ENCODE measurements at regions not wholly inside any gene's neighbourhood (a gene's known extent, or its start where the extent isn't known, plus 50 kb on each side); places are given as distances from the start of the nearest gene placed in this dataset.

DNA sequence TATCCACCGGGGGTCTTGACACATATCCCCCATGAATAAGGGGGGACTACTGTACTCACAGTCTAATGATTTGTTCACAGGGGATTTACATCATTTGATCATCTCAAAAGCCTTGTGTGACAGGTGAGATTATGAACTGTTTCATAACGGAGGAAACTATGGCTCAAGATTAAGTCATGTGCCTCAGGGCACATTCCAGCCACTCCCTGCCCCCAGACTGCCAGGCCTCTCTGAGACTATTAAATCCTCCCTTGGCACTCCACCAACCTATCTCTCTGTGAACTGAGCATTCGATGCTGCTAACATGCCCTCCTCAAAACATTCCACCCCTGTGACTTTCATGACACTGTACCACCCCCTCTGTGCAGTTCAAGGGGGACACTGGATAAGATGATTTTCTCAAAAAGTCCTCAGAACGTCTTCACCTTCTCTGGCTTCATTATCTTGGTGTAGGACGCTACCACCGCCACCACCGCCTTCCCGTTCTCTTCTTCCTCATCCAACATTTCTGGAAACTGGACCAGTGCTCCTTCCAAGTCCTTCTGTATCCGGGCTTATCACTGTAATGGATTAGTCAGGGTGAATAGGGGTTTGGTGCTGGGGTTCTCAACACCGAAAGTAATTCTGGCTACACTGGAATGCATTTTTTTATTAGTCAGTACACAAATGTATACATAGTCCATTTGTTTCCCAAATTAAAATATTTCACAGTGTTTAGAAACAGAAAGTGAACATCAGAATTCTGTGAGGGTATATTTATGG lies 169.6 kb downstream of the KCNS3 start:
- H3K27me3 ChIP-seq (ENCODE audit: control insufficient read depth, low read length) = no peaks in the 10 kb centered on the region
- no peak overlapping the region for H3K4me2 ChIP-seq (ENCODE audit: low read length)
- H3K9me3 ChIP-seq (ENCODE audit: control insufficient read depth, insufficient read depth, low read length) = no peaks in the 10 kb centered on the region
- no peaks in the 10 kb centered on the region for H3K36me3 ChIP-seq (ENCODE audit: control insufficient read depth, low read length)
- H3K4me3 ChIP-seq (ENCODE audit: low read length) = no peak overlapping the region
- no peaks in the 10 kb centered on the region for H3F3A ChIP-seq (ENCODE audit: control insufficient read depth, insufficient read depth)
- no peaks in the 10 kb centered on the region for H4K20me1 ChIP-seq (ENCODE audit: control insufficient read depth, insufficient read depth, low read depth, low read length)
- H3K79me2 ChIP-seq (ENCODE audit: control insufficient read depth, low read length) = no peaks in the 10 kb centered on the region
- no peaks in the 10 kb centered on the region for H3K4me1 ChIP-seq (ENCODE audit: control insufficient read depth, low read length)
- H3K27ac ChIP-seq (ENCODE audit: low read depth, low read length) = no peak overlapping the region
- TF ChIP-seq EZH2phosphoT487 (IDR thresholded peaks at IDR 0.05; ENCODE audit: borderline replicate concordance, low read length) (no peak), CTCF (IDR thresholded peaks at IDR 0.05; ENCODE audit: low read depth, low read length, poor library complexity, severe bottlenecking) (no peak)
- no peaks in the 10 kb centered on the region for H3K9me2 ChIP-seq (replicated peaks; ENCODE audit: control insufficient read depth, low read length)

DNA sequence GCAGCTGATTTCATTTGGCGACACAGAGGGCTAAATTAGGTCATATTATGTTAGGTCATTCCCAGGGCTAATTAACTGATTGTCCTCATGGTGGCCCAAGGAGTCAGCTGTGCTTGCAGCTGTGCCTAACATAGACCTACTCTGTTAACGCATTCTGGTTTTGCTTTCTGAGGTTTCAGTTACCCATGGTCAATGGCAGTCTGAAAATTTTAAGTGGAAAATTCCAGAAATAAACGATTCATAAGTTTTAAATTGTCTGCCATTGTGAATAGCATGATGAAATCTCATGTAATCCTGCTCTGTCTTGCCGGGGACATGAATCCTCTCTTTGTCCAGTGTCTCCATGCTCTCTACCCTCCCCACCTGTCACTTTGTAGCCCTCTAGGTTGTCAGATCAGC lies 168.7 kb downstream of the KCNS3 start:
- H4K20me1 ChIP-seq (ENCODE audit: control insufficient read depth, insufficient read depth, low read depth, low read length) = no peaks in the 10 kb centered on the region
- H3K4me3 ChIP-seq (ENCODE audit: low read length) = no peak overlapping the region
- H3K4me1 ChIP-seq (ENCODE audit: control insufficient read depth, low read length) = no peaks in the 10 kb centered on the region
- no peaks in the 10 kb centered on the region for H3K27me3 ChIP-seq (ENCODE audit: control insufficient read depth, low read length)
- no peaks in the 10 kb centered on the region for H3K9me3 ChIP-seq (ENCODE audit: control insufficient read depth, insufficient read depth, low read length)
- H3K4me2 ChIP-seq (ENCODE audit: low read length) = no peak overlapping the region
- H3K36me3 ChIP-seq (ENCODE audit: control insufficient read depth, low read length) = no peaks in the 10 kb centered on the region
- no peaks in the 10 kb centered on the region for H3K79me2 ChIP-seq (ENCODE audit: control insufficient read depth, low read length)
- TF ChIP-seq EZH2phosphoT487 (IDR thresholded peaks at IDR 0.05; ENCODE audit: borderline replicate concordance, low read length) (no peak), CTCF (IDR thresholded peaks at IDR 0.05; ENCODE audit: low read depth, low read length, poor library complexity, severe bottlenecking) (no peak)
- H3K27ac ChIP-seq (ENCODE audit: low read depth, low read length) = no peak overlapping the region
- no peaks in the 10 kb centered on the region for H3F3A ChIP-seq (ENCODE audit: control insufficient read depth, insufficient read depth)
- no peaks in the 10 kb centered on the region for H3K9me2 ChIP-seq (replicated peaks; ENCODE audit: control insufficient read depth, low read length)

DNA sequence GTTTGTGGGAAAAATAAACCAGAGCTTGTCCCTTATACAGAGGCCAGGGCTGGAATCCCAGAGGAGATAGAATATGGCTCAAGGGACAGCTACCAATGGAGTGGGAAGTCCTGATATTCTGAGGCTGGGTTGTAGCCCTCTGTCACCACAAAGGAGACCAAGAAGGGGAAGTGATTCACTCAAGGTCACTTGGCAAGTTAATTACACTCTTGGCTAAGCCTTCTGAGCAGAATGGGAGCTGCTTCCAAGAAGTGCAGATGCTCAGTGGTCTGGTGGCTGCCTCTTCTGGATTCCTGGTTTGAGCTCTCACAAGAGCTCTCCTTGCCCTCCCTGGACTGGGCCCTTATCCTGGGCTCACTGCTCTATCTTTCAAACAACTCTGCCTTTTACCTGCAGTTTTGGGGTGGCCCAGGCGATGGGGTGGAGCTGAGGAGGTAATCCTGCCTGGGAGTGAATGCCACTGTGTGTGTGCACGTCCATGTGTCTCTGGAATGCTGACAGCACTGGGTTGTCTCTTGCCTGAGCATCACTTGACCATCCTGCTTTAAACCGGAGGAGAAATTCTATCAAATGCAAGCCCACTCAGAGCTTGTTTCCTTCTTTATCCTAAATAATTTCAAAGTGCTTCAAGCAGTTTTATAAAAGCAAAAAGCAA lies 168.2 kb downstream of the KCNS3 start:
- no peaks in the 10 kb centered on the region for H3K36me3 ChIP-seq (ENCODE audit: control insufficient read depth, low read length)
- no peaks in the 10 kb centered on the region for H3K9me2 ChIP-seq (replicated peaks; ENCODE audit: control insufficient read depth, low read length)
- H3K27me3 ChIP-seq (ENCODE audit: control insufficient read depth, low read length) = no peaks in the 10 kb centered on the region
- TF ChIP-seq EZH2phosphoT487 (IDR thresholded peaks at IDR 0.05; ENCODE audit: borderline replicate concordance, low read length) (no peak), CTCF (IDR thresholded peaks at IDR 0.05; ENCODE audit: low read depth, low read length, poor library complexity, severe bottlenecking) (no peak)
- H3K79me2 ChIP-seq (ENCODE audit: control insufficient read depth, low read length) = no peaks in the 10 kb centered on the region
- H3K27ac ChIP-seq (ENCODE audit: low read depth, low read length) = no peak overlapping the region
- no peaks in the 10 kb centered on the region for H3F3A ChIP-seq (ENCODE audit: control insufficient read depth, insufficient read depth)
- H4K20me1 ChIP-seq (ENCODE audit: control insufficient read depth, insufficient read depth, low read depth, low read length) = no peaks in the 10 kb centered on the region
- no peak overlapping the region for H3K4me3 ChIP-seq (ENCODE audit: low read length)
- H3K9me3 ChIP-seq (ENCODE audit: control insufficient read depth, insufficient read depth, low read length) = no peaks in the 10 kb centered on the region
- no peak overlapping the region for H3K4me2 ChIP-seq (ENCODE audit: low read length)
- H3K4me1 ChIP-seq (ENCODE audit: control insufficient read depth, low read length) = no peaks in the 10 kb centered on the region
